Activated CD4-positive, alpha-beta T cell treated with anti-CD3 and anti-CD28 coated beads, Interleukin-2, amount 50 U/mL, for 4 hours (primary cell): ENCODE measurements at regions not wholly inside any gene's neighbourhood (a gene's known extent, or its start where the extent isn't known, plus 50 kb on each side); places are given as distances from the start of the nearest gene placed in this dataset.

Source experiments
- DNase-seq, 2 experiments: peaks; one replicate each; pipeline ENCODE4 v3.0.0-alpha.2; 2020

DNA sequence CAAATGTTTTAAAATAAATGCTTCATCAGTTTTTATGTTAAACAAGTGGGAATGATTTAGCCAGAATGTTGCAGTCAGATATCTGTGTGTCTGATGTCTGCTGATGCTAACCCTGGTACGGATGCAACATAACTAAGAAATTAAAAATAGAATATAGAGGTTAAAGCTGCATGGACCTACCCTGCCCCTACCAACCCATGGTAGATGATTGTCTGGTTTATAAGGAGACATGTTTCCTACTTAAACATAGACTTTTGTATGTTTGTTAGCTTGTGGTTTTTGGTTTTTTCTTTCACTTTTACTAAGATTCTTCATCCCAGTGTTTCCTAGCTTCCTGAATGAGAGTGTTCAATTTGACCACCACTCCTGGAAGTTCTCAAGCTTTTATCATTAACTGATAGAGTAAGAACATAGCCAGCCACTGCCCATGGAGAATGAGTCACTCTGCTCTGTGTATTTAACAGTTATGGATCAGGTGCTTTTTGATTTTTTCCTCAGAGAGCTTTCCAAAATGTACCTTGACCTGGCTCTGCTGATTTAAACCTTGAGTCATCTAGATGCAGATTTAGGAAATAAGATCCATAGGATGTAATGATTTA, 70.7 kb upstream of the VEPH1 start:
- DNase-seq: no peak

GRCh38 chr3:157573281-157573680, 70.1 kb upstream of the VEPH1 start:
- no peak for DNase-seq

DNA sequence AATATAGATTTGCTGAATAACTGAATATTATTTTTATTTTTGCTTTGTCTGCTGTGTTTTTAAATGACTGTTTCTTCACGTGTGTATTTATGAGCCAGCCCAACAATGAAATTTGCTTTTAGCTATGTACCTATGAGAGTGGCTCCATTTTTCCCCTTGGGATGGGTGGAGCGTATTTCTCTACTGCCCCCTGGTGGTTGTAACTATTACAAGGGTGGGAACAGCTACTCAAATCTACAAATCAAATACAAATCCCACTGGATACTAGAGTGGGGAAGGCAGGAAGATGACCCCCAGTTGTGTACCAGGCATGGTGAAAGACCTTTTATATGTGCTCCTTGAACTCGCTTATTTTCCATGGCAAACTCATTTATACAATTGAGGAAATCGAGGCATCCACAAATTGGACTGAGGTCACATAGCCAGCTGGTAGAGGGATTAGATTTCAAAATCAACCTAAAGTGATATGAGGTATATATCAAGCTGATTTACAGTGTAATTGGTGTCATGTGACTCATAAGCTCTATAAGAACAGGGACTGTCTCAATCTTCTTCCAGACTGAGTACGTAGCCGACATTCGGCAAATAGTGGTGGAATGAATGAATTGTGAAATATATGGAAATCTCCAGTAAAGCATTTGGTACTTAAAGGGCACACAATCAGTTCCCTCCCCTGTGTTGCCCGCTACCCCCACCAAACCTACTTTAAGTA, 69.5 kb upstream of the VEPH1 start:
- no peak for DNase-seq

GRCh38 chr3:157566596-157566995, 63.4 kb upstream of the VEPH1 start:
- DNase-seq: no peak

DNA sequence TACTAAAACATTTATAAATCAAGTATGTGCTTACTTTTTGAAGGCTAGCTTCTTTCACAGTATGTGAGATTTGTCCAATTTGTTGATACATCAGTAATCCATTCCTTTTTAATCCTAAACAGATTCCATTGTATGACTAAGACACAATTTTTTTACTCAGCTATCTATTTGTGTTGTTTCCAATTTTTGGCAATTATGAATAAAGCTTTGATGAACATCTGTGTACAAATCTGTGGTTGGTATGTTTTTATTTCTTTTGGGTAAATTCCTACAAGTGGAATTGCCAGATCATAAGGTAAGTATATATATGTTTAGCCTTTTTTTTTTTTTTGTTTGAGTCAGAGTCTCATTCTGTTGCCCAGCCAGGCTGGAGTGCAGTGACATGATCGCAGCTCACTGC, 56.2 kb upstream of the VEPH1 start:
- no peak for DNase-seq
